ENCODE measurements at regions not wholly inside any gene's neighbourhood (a gene's known extent, or its start where the extent isn't known, plus 50 kb on each side); places are given as distances from the start of the nearest gene placed in this dataset.

DNA sequence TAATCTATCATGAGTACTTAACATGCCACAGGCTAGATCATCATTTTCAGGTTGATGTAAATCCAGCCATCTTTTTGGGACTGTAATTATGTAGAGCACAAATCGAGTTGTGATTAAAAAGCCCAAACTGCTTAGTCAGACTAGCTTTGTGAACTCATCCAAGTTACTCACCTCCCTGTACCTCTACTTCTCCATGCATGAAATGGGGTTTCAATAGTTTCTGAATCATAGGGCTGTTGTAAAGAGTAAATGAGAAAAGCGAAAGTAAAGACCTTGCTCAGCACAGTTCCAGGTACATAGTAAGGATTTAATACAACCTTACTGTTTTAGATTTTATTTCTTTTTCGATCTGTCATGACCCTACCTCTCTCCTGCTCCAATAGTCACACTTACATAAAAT is 85.6 kb upstream of the GAP43 start:
- TF ChIP-seq, protein P1, sequence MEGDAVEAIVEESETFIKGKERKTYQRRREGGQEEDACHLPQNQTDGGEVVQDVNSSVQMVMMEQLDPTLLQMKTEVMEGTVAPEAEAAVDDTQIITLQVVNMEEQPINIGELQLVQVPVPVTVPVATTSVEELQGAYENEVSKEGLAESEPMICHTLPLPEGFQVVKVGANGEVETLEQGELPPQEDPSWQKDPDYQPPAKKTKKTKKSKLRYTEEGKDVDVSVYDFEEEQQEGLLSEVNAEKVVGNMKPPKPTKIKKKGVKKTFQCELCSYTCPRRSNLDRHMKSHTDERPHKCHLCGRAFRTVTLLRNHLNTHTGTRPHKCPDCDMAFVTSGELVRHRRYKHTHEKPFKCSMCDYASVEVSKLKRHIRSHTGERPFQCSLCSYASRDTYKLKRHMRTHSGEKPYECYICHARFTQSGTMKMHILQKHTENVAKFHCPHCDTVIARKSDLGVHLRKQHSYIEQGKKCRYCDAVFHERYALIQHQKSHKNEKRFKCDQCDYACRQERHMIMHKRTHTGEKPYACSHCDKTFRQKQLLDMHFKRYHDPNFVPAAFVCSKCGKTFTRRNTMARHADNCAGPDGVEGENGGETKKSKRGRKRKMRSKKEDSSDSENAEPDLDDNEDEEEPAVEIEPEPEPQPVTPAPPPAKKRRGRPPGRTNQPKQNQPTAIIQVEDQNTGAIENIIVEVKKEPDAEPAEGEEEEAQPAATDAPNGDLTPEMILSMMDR (conservative IDR thresholded peaks at IDR 0.05), result no peak

More for the DNA sequence above, 85.6 kb upstream of the GAP43 start:
- no peak overlapping the region for H3K18ac ChIP-seq (ENCODE audit: insufficient read length, low read depth, low read length)
- H3K56ac ChIP-seq (ENCODE audit: insufficient read length, low read depth, low read length), result no peak overlapping the region
- H3K27me3 ChIP-seq (ENCODE audit: insufficient read depth, low read length), result no peaks in the 10 kb centered on the region
- H3K79me2 ChIP-seq (ENCODE audit: insufficient read depth, low read length), result no peaks in the 10 kb centered on the region
- H4K5ac ChIP-seq (ENCODE audit: insufficient read length, low read depth, low read length), result no peak overlapping the region
- no peaks in the 10 kb centered on the region for H3K79me1 ChIP-seq (ENCODE audit: insufficient read depth, low read depth, low read length, poor library complexity, severe bottlenecking)
- WGBS (ENCODE audit: extremely low coverage, insufficient read length, low lambda C conversion rate), result no CpG with 5 or more reads among the region's 3 CpGs
- DNase-seq, result no peak
- Mint-ChIP-seq H3K27me3 (ENCODE audit: low read depth) (no peaks in the 10 kb centered on the region), H3K9me3 (no peaks in the 10 kb centered on the region; a peak in 2 of 5 replicates), H3K4me3 (no peak overlapping the region), H3K4me1 (no peaks in the 10 kb centered on the region), H3K27ac (no peak overlapping the region), H3K36me3 (ENCODE audit: insufficient read depth in 1 of 3, low read depth in 3 of 3) (no peaks in the 10 kb centered on the region)
- H3K23ac ChIP-seq (ENCODE audit: insufficient read length, low read depth, low read length), result no peak overlapping the region
- H3K4me2 ChIP-seq (ENCODE audit: insufficient read depth, insufficient read length, low read length), result no peak overlapping the region
- H3K9ac ChIP-seq (ENCODE audit: extremely low read depth, insufficient read length, low read length), result no peak overlapping the region
- H3K23me2 ChIP-seq (ENCODE audit: insufficient read length, low read depth, low read length, poor library complexity, severe bottlenecking), result no peaks in the 10 kb centered on the region
- no peak overlapping the region for H2BK20ac ChIP-seq (ENCODE audit: low read depth, low read length, poor library complexity, severe bottlenecking)
- no peaks in the 10 kb centered on the region for H4K20me1 ChIP-seq (ENCODE audit: control insufficient read depth, insufficient read depth, insufficient read length)
- no peak overlapping the region for H3K14ac ChIP-seq (ENCODE audit: insufficient read depth, low read length)
- no peaks in the 10 kb centered on the region for H3K9me3 ChIP-seq (ENCODE audit: control insufficient read depth, low read depth, low read length)
- H2BK120ac ChIP-seq (ENCODE audit: low read depth, low read length, poor library complexity, severe bottlenecking), result no peak overlapping the region
- H2AFZ ChIP-seq (ENCODE audit: low read length), result no peak overlapping the region
- H4K91ac ChIP-seq (ENCODE audit: insufficient read length, low read depth, low read length), result no peak overlapping the region
- no peak overlapping the region for H4K8ac ChIP-seq (replicated peaks; ENCODE audit: insufficient read length, low read depth, low read length)
- H3K4ac ChIP-seq (ENCODE audit: low read depth, low read length), result no peak overlapping the region
- no peak overlapping the region for H3T11ph ChIP-seq (ENCODE audit: low read length)
- H3K27ac ChIP-seq (ENCODE audit: insufficient read length, low read depth, low read length), result no peak overlapping the region
- no peak overlapping the region for H2BK15ac ChIP-seq (ENCODE audit: low read depth, low read length)
- no peak overlapping the region for H2BK12ac ChIP-seq (ENCODE audit: insufficient read length, low read depth, low read length)
- H3K4me1 ChIP-seq (ENCODE audit: insufficient read depth, low read length), result no peaks in the 10 kb centered on the region
- no peak overlapping the region for H2AK5ac ChIP-seq (ENCODE audit: insufficient read length, low read length)
- H2BK5ac ChIP-seq (ENCODE audit: insufficient read length, low read length), result no peak overlapping the region

Data from H9 (cell line).